HG02678 (cell line): ENCODE measurements at regions not wholly inside any gene's neighbourhood (a gene's known extent, or its start where the extent isn't known, plus 50 kb on each side); places are given as distances from the start of the nearest gene placed in this dataset.

Experiments
- ATAC-seq: cut with Tn5 transposase; IDR thresholded peaks from one replicate; pipeline ENCODE4 v1.9.1; 2021; ENCODE audit warnings: mild to moderate bottlenecking, moderate library complexity; ENCODE audit not compliant: unreplicated experiment

GRCh38 chr2:492178-492577, 185.0 kb downstream of the TMEM18 start:
- ATAC-seq: no peak

- ATAC-seq: no peak
These were observed 187.4 kb downstream of the TMEM18 start for GRCh38 chr2:489838-490237.

DNA sequence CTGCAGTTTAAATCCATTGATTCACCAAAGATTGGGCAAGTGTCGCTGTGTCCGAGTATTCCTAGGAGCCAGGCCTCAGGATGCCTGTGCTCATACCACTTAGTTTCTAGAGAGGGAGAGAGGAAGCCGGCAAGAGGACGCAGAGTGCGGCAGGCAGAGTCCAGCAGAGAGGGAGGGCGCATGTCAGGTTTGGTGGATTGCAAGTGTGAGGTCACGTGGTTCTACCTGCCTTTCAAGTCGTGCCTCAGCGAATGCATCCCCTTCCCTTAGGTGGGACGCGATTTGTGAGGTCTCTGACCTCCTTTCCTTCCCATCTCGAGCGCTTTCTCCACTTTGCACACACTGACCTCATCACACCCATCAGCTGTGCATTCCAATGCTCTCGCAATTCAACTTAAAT, 188.1 kb downstream of the TMEM18 start:
- no peak for ATAC-seq

DNA sequence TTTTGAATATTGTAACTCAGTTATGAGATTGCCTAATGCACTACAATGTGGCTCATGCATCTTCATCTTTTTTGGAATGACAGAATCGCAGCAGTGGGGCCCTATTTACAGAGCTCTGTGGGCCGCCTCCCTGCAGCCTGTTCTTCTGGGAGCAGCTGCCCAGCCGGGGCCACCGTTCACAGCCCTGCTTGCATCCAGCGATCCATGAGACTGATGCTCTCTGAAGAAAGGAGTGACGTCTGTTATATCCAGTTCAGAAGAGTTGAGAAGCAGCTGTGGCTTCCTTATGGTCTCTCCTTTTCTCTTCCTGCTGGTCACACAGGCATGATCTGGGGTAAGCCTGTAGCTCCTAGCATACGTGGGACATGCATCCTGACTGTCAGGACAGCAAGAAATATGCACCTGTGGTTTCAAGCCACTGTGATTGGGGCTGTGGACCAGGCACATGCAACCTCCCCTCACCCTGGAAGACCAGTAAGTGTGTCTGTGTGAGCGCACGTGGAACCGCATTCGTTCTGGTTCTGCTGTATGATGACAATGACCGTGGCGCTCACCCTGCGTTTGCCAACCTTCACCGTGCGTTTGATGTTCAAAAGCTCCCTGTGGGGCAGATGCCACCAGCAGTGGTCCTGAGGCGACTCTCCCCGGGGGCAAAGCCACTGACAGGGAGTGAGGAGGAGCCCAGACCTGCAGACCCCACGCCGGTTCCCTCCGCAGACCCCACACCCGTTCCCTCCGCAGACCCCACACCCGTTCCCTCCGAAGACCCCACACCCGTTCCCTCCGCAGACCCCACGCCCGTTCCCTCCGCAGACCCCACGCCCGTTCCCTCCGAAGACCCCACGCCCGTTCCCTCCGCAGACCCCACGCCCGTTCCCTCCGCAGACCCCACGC, 189.8 kb downstream of the TMEM18 start:
- ATAC-seq: no peak

DNA sequence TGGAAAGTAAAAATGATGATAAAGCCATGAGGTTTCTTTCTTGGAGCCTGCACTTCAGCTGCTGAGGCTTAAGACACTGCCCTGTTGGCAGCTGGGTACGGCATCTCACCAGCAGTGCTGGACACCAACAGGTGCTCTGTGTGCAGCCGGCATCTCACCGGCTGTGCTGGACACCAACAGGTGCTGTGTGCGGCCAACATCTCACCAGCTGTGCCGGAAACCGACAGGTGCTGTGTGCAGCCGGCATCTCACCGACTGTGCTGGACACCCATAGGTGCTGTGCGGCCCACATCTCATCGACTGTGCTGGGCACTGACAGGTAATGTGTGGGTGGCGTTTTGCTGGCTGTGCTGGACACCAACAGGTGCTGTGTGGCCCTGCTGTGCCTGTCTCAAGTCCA, 190.8 kb downstream of the TMEM18 start:
- no peak for ATAC-seq

DNA sequence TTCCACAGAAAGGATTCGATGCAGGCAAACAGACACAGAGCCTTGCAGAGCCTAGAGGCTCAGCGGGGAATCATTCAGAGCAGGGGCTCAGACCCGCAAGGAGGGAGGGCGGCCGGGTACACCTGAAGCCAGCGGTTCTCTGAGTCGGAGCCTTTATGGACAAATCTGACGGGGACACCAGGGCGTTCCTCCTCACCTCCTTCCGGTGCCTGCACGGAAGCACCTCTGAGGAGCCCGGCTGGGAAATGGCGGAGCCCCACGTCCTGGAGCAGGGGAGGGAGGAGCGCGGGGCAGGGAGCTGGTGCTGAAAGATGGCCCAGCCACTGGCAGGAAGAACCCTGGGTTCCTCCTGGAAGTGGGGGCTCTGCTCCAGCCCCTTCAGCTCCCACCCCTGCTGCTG, 193.5 kb upstream of the ALKAL2 start:
- no peak for ATAC-seq

- no peak for ATAC-seq
These were observed 191.7 kb upstream of the ALKAL2 start for GRCh38 chr2:479490-480176.

GRCh38 chr2:479031-479430, 191.1 kb upstream of the ALKAL2 start:
- no peak for ATAC-seq

- ATAC-seq: no peak
These were observed 183.7 kb upstream of the ALKAL2 start for GRCh38 chr2:471560-471959.

DNA sequence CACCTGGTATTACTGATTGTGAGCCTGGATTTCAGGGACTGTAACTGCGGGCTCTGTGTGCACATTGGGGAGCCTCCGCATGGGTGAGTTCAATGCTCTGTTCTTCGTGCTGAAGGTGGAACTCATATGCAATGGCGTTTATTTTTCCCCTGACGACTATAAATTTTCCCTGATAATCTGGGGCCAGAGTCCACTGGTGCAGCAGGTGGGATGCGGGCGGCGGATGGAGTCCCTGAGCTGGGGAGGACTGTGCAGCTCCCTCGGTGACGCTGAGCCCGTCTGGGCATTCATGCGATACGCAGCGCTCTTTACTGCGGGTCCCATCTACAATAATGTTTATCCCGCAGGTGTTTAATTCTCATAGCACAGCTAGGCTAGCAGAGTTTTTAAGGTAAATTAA, 181.6 kb upstream of the ALKAL2 start:
- ATAC-seq: no peak

DNA sequence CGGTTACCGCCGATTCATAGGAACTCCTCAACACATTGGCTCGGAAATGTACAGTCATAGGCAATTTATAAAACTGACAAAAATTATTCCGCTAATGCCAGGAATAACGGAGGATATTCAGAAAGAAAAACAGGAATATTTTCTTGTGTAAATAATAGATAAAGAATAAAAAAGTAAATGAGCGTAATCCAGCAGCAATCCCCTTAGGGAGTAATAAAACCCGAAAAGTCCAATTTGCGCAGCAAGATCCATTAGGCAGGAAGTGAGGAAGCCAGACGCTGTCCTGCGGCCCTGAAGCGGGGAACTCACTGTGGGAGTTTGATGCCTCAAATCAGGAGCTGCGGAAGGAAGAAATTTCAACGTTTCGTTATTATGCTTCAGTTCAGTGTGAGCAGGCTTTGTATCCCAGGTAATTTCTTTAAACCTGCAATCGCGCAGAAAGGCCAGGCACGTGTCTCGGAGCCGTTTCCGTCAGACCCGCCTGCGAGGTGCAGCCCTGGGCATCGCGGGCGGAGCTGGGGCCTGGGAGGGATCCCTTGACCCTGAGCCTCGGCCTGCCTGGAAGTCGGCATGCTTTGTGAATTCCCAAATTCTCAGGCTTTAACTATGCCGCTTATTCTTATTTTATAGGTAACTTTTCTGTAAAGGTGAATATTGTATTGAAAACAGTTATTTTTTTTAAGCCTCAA, 180.9 kb upstream of the ALKAL2 start:
- no peak for ATAC-seq

DNA sequence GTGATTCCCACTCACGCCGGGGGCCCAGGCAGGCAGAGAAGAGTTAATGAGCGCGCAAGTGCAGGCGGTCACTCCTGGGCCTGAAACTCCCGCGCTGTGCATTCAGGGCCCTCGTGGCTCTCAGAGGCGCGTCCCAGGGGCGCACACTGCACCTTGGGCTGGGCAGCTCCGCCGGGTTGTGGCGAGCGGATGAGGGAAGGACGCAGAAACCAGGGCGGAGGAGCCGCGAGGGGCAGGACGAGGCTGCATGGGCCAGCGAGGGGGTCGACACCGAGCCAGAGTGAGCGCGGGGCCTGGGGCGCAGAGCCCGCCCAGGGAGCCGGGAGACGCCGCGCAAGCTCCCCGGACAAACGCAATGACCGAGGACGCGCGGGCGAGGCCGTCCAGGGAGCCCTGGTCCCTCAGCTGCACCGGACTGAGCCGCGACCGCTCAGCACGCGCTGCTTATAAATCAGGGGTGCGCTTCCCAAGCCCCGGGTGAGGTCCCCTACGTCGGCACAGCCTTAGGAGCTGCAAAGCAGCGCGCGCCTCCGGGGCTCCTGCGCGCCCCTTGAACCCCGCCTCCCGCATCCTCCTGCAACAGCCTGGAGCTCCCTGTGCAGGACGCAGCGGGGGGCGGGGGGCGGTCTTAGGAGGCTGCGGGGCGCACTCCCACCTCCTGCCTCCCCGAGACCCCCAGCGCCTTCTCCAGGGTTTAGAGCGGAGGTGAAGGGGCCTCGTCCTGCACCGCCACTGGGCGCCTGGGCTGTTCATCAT, 180.2 kb upstream of the ALKAL2 start:
- no peak for ATAC-seq

- no peak for ATAC-seq
These were observed 179.6 kb upstream of the ALKAL2 start for GRCh38 chr2:467543-467891.

- no peak for ATAC-seq
These were observed 179.2 kb upstream of the ALKAL2 start for GRCh38 chr2:467101-467500.

DNA sequence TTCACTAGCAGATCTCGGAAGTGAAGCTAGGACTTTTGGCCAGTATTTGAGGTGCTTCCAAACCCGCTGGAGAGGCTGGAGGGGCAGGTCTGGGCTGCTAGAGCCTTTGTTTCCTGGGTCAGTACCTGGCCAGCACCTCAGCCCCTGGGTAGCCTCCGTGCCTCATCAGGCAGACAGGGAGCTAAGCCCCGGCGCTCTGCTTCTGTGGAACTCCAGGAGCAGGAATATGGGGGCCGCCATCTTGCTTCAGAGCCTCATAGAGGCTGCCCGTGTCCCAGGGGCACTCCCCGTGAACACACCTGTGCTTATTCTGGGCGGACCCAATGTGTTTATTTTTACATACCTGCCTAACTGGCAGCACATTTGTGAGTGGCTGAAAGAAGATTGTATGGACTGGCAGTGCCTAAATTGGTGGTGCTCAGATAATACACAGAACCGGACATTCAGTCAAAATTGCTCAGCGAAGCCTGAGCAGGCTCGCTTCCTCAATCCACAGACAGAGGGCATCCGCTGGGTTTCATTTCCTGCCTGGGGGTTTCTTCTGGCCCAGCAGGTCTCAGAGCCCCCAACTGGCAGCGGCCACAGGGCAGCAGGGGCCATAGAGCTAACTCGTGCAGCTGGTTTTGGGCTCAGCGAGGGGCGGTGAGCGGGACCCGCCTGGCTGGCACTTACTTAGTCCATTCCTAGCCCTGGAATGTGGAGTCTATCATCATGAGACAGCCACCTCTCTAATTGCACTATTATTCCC, 176.8 kb upstream of the ALKAL2 start:
- ATAC-seq: no peak

GRCh38 chr2:460861-461260, 173.0 kb upstream of the ALKAL2 start:
- no peak for ATAC-seq

DNA sequence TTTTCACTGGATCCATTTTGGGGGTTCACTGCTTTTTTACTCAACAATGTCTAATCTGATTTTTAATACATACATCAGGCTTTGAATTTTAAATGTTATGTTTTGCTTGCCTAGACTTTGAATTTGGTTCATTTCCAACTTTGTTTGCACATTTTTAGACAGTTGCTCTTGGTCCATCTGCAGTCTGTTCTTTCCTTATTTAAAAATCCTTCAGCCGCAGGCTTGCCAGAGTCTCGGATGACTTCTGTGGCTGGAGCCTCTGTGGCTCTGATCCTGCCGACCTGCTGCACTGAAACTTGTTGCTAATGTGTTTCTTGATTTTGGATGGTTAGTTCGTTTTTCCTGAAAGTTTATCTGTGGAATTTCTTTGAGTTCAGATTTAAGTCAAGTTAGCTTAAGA, 172.0 kb upstream of the ALKAL2 start:
- ATAC-seq: no peak

DNA sequence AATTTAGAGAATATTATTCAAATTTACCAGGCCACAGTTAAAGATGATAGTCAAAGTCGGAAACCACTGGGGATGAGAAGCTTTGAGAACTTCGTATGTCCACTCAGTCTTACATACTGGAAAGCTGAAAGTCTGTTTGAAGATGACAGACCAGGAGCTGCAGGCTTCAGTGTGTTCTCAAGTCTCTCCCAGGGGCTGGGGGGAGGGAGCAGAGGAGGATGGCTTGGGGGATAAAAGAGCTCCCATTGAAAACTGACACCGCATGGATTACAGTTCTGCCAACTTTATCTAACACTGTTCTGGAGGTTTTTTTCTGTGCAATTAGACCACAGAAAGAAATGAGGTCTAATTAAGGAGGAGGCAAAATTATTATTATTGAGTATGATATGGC, 170.5 kb upstream of the ALKAL2 start:
- no peak for ATAC-seq

DNA sequence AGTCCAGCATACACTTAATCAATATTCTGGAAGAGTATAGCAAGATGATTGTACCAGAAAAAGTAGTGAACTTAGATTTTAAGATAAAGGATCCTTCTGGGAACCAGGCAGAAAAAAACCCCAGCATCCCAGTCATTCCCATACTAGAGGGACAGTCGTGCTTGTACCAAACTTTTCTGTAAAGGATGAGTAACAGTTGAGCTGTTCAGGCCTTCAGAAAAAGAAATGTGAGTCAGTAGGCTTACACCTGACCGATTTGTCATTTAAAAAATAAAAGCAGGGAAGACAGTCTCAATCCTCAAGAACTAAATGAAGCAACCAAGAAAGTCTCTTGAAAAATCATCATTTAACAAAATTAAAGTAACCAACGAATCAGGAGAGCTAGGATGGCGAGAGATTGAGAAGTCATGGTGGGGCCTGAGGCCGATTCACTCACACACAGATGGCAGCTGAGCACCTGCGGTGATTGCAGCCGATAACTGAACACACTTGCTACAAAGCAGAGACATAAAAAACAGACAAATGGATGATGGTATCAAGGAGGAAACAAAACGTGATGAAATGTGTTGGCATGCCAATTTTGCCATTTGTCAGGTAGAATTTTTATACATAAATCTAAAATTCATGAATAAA, 170.0 kb upstream of the ALKAL2 start:
- ATAC-seq: no peak

DNA sequence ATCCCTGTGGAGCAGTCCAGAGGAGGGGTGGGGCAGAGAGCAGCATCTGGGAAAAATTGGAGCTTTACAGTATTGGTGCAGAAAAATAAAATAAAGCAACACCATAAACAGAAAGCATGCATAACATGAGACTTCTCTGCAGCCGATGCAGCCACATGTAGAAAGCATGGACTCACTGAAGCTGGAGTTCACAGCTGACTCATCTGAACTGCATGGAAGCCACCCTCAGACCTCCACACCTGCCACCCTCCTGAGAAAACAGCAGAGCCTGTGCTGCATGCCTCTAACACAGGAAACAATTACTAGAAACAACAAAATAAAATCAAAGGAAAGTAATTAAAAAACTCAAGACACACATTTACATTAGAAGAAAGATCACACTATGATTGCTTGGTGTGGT, 169.4 kb upstream of the ALKAL2 start:
- no peak for ATAC-seq
